SK-N-SH (cell line): ENCODE measurements at regions not wholly inside any gene's neighbourhood (a gene's known extent, or its start where the extent isn't known, plus 50 kb on each side); places are given as distances from the start of the nearest gene placed in this dataset.

Experiments used
- CTCF ChIA-PET: fragments of 300-600, 350-600 bp; formaldehyde crosslinking; extraction: SDS; loops from one replicate; lab custom pipeline; 2021; lab: Yijun Ruan, JAX
- POLR2A ChIA-PET: fragments of 350-600 bp; sonication (Branson Sonifier 250); formaldehyde crosslinking; extraction: SDS; loops from one replicate; lab custom pipeline; 2020; ENCODE audit warnings: antibody characterized with exemption, inconsistent platforms; lab: Yijun Ruan, JAX
- DNase-seq: peaks from one replicate; pipeline ENCODE4 v3.0.0; 2012
- H2AFZ ChIP-seq: fragments of 200-600 bp; sonication (generic); 2 replicates; pipeline ENCODE4 v1.8.1; 2016; ENCODE audit warnings: antibody characterized with exemption, mild to moderate bottlenecking, low read depth
- H3F3A ChIP-seq: fragments of 200-600 bp; sonication (generic); replicated peaks from 2 replicates; pipeline ENCODE3; 2016; ENCODE audit warnings: antibody characterized with exemption, mild to moderate bottlenecking; ENCODE audit not compliant: insufficient read depth
- H3K27ac ChIP-seq, 2 experiments: fragments of 200-500 bp in 1 of 2; fragments of 200-600 bp in 1 of 2; sonication (Bioruptor generic) in 1 of 2; sonication (generic), shearing (Covaris generic) in 1 of 2; 2 replicates each; pipeline versions ENCODE4 v1.5.1 to v1.6.1; 2014 to 2016; ENCODE audit warnings: low read depth in 2 of 2, inconsistent platforms in 1 of 2, low read length in 1 of 2, mild to moderate bottlenecking in 1 of 2, mixed read lengths in 1 of 2
- H3K27me3 ChIP-seq: fragments of 200-600 bp; sonication (generic), shearing (Covaris generic); 2 replicates; pipeline ENCODE4 v1.6.1; 2016; ENCODE audit warnings: mixed run types; ENCODE audit not compliant: insufficient read depth
- H3K36me3 ChIP-seq, 2 experiments: fragments of 200-500 bp in 1 of 2; fragments of 200-600 bp in 1 of 2; sonication (Bioruptor generic) in 1 of 2; sonication (generic) in 1 of 2; replicated peaks in 1 of 2; 2 replicates each; pipeline versions ENCODE3 to v1.5.1; 2014 to 2016; ENCODE audit warnings: low read length in 1 of 2, mild to moderate bottlenecking in 1 of 2; ENCODE audit not compliant: insufficient read depth in 2 of 2, control insufficient read depth in 1 of 2
- H3K4me1 ChIP-seq, 2 experiments: fragments of 200-500 bp in 1 of 2; fragments of 200-600 bp in 1 of 2; sonication (Bioruptor generic) in 1 of 2; sonication (generic), shearing (Covaris generic) in 1 of 2; 2 replicates each; pipeline versions ENCODE4 v1.5.1 to v1.6.1; 2014 to 2016; ENCODE audit warnings: low read depth in 1 of 2, low read length in 1 of 2, mixed run types in 1 of 2; ENCODE audit not compliant: insufficient read depth in 2 of 2, control insufficient read depth in 1 of 2
- H3K4me2 ChIP-seq: fragments of 200-600 bp; sonication (generic), shearing (Covaris generic); 2 replicates; pipeline ENCODE4 v1.6.1; 2017; ENCODE audit warnings: mixed run types
- H3K4me3 ChIP-seq, 2 experiments: fragments of 200-500 bp in 1 of 2; fragments of 200-600 bp in 1 of 2; sonication (Bioruptor generic) in 1 of 2; sonication (generic), shearing (Covaris generic) in 1 of 2; 2 replicates each; pipeline versions ENCODE4 v1.5.1 to v1.8.1; 2014 to 2016; ENCODE audit warnings: low read depth in 2 of 2, inconsistent platforms in 1 of 2, low read length in 1 of 2, mild to moderate bottlenecking in 1 of 2, mixed read lengths in 1 of 2, moderate library complexity in 1 of 2
- H3K79me2 ChIP-seq: fragments of 200-600 bp; sonication (generic); 2 replicates; pipeline ENCODE4 v1.8.1; 2017; ENCODE audit warnings: mild to moderate bottlenecking; ENCODE audit not compliant: insufficient read depth
- H3K9ac ChIP-seq: fragments of 200-600 bp; sonication (generic); 2 replicates; pipeline ENCODE4 v1.6.1; 2017; ENCODE audit warnings: mixed run types
- H3K9me2 ChIP-seq: fragments of 200-600 bp; sonication (generic); 2 replicates; pipeline ENCODE4 v1.6.1; 2017; ENCODE audit warnings: mixed run types
- H3K9me3 ChIP-seq: fragments of 200-600 bp; sonication (generic); 2 replicates; pipeline ENCODE4 v1.6.1; 2017; ENCODE audit warnings: mixed run types, mild to moderate bottlenecking, moderate library complexity
- H4K20me1 ChIP-seq: fragments of 200-600 bp; sonication (generic); 2 replicates; pipeline ENCODE4 v1.6.1; 2017; ENCODE audit warnings: mild to moderate bottlenecking, mixed run types; ENCODE audit not compliant: insufficient read depth
- CHD2 ChIP-seq: fragments of 150-350 bp; IDR thresholded peaks from 2 replicates; pipeline ENCODE4 v1.6.1; 2018; ENCODE audit warnings: low read length; ENCODE audit not compliant: partially characterized antibody
- CTCF ChIP-seq: fragments of 200-600 bp; sonication (generic); IDR thresholded peaks from 2 replicates; pipeline ENCODE4 v1.6.1; 2017; ENCODE audit warnings: antibody characterized with exemption, mild to moderate bottlenecking, moderate library complexity
- ELF1 ChIP-seq: IDR thresholded peaks from 2 replicates; pipeline ENCODE4 v1.4.0; 2012
- FOSL2 ChIP-seq: IDR thresholded peaks from 2 replicates; pipeline ENCODE4 v1.4.0; 2012; ENCODE audit warnings: low read depth, mild to moderate bottlenecking, moderate library complexity, borderline replicate concordance
- FOXM1 ChIP-seq: IDR thresholded peaks from 2 replicates; pipeline ENCODE4 v1.4.0; 2012; ENCODE audit warnings: low read depth, mild to moderate bottlenecking
- IRF3 ChIP-seq: fragments of 150-350 bp; IDR thresholded peaks from 2 replicates; pipeline ENCODE4 v1.6.1; 2016; ENCODE audit warnings: mild to moderate bottlenecking, low read depth, low read length
- JUND ChIP-seq: IDR thresholded peaks from 2 replicates; pipeline ENCODE4 v1.4.0; 2012
- MAX ChIP-seq: IDR thresholded peaks from 2 replicates; pipeline ENCODE4 v1.4.0; 2012; ENCODE audit warnings: low read depth
- MXI1 ChIP-seq: IDR thresholded peaks from 2 replicates; pipeline ENCODE4 v1.6.1; 2012; ENCODE audit warnings: mild to moderate bottlenecking, low read depth, low read length, improper control_type of control experiment
- PBX3 ChIP-seq: IDR thresholded peaks from 2 replicates; pipeline ENCODE4; 2012
- POLR2AphosphoS5 ChIP-seq: IDR thresholded peaks from 2 replicates; pipeline ENCODE4 v1.6.1; 2012; ENCODE audit warnings: low read depth, low read length
- RFX5 ChIP-seq: IDR thresholded peaks from 2 replicates; pipeline ENCODE4 v1.6.1; 2012; ENCODE audit warnings: mild to moderate bottlenecking, improper control_type of control experiment, low read length
- SIN3A ChIP-seq: IDR thresholded peaks from 2 replicates; pipeline ENCODE4 v1.6.1; 2012; ENCODE audit warnings: low read depth, mild to moderate bottlenecking, low read length, moderate library complexity, borderline replicate concordance
- SMC3 ChIP-seq: IDR thresholded peaks from 2 replicates; pipeline ENCODE4 v1.6.1; 2012; ENCODE audit warnings: low read depth, low read length, improper control_type of control experiment
- TAF1 ChIP-seq: IDR thresholded peaks from 2 replicates; pipeline ENCODE4 v1.6.1; 2012; ENCODE audit warnings: low read depth, mild to moderate bottlenecking, low read length, moderate library complexity, borderline replicate concordance
- USF2 ChIP-seq: fragments of 150-350 bp; IDR thresholded peaks from 2 replicates; pipeline ENCODE4 v1.6.1; 2017; ENCODE audit warnings: antibody characterized with exemption, low read length, low read depth, borderline replicate concordance
- YY1 ChIP-seq: IDR thresholded peaks from 2 replicates; pipeline ENCODE4 v1.4.0; 2012; ENCODE audit warnings: low read depth, mild to moderate bottlenecking
- ZBTB33 ChIP-seq: IDR thresholded peaks from 2 replicates; pipeline ENCODE4 v1.4.0; 2012; ENCODE audit warnings: low read depth, borderline replicate concordance
- WGBS: methylation state at CpG from one replicate; pipeline ENCODE4 v1.1.6; 2017; ENCODE audit warnings: low lambda C conversion rate; 5-methylcytosine and 5-hydroxymethylcytosine counted together

- no peak for TF ChIP-seq IRF3
- TF ChIP-seq CHD2: no peak
- no peak for TF ChIP-seq PBX3
- no peak for TF ChIP-seq SIN3A
- no peak for TF ChIP-seq SMC3
- no peak for TF ChIP-seq POLR2AphosphoS5
These were observed 816.6 kb downstream of the GLUD2 start (continued) for GRCh38 chrX:121863976-121864375.

- Histone ChIP-seq H3K4me3 (no peak overlapping the region), H3K27ac (no peak overlapping the region), H2AFZ (no peak overlapping the region), H3K36me3 (no peaks in the 10 kb centered on the region), H3K9ac (no peak overlapping the region), H3F3A (no peaks in the 10 kb centered on the region), H3K9me3 (no peaks in the 10 kb centered on the region), H3K9me2 (no peaks in the 10 kb centered on the region), H3K4me1 (no peaks in the 10 kb centered on the region), H4K20me1 (no peaks in the 10 kb centered on the region), H3K79me2 (no peaks in the 10 kb centered on the region), H3K4me2 (no peak overlapping the region), H3K27me3 (no peaks in the 10 kb centered on the region)
- TF ChIP-seq FOXM1: no peak
- no peak for TF ChIP-seq USF2
- no peak for TF ChIP-seq TAF1
- no peak for TF ChIP-seq RFX5
- TF ChIP-seq ZBTB33: no peak
- no peak for TF ChIP-seq CTCF
- TF ChIP-seq FOSL2: no peak
- TF ChIP-seq MAX: no peak
- no peak for TF ChIP-seq JUND
- no peak for TF ChIP-seq SIN3A
- TF ChIP-seq SMC3: no peak
- no peak for TF ChIP-seq ELF1
- no peak for TF ChIP-seq MXI1
- no peak for TF ChIP-seq YY1
- TF ChIP-seq CHD2: no peak
- ChIA-PET POLR2A (no interaction called here), CTCF (no interaction called here)
- DNase-seq: no peak
- WGBS: 18% methylated on average over 2 of the region's 2 CpGs
These were observed 817.2 kb downstream of the GLUD2 start for GRCh38 chrX:121864561-121864960.
